GM12878 (cell line): ENCODE measurements at regions not wholly inside any gene's neighbourhood (a gene's known extent, or its start where the extent isn't known, plus 50 kb on each side); places are given as distances from the start of the nearest gene placed in this dataset.
"Not testable (repeated sequence)": the region's sequence is repeated elsewhere in the genome, so short reads cannot be mapped to it uniquely, and the experiment has no call there.

Experiments
- ATAC-seq: fragments of 200-7000 bp; cut with Tn5 transposase; 3 replicates; pipeline ENCODE4 v1.9.1; 2020; ENCODE audit warnings: mild to moderate bottlenecking, moderate library complexity
- BruUV-seq: library from RNA; stranded (reverse); fragments of 400-500 nt; replicated peaks from 2 replicates; lab custom pipeline; 2021; lab: Mats Ljungman, UMichigan
- CTCF ChIA-PET: fragments of 300-600 bp; sonication (Branson Sonifier 250); formaldehyde crosslinking; extraction: SDS; loops from one replicate; lab custom pipeline; 2021; ENCODE audit warnings: inconsistent platforms; lab: Yijun Ruan, JAX
- POLR2A ChIA-PET: fragments of 350-600 bp; formaldehyde crosslinking; extraction: SDS; loops from one replicate; lab custom pipeline; 2021; ENCODE audit warnings: inconsistent platforms; lab: Charles Lee
- RAD21 ChIA-PET: fragments of 300-600 bp; sonication (Branson Sonifier 250); formaldehyde crosslinking; loops from one replicate; lab custom pipeline; 2023; ENCODE audit warnings: antibody characterized with exemption; ENCODE audit not compliant: unreplicated experiment; lab: Charles Lee
- SMC1A ChIA-PET: fragments of 300-600 bp; sonication (Branson Sonifier 250); formaldehyde crosslinking; loops from one replicate; lab custom pipeline; 2023; ENCODE audit not compliant: unreplicated experiment, uncharacterized antibody; lab: Charles Lee
- DNase-seq: peaks from one replicate; pipeline ENCODE4 v3.0.0-alpha.2; 2011; ENCODE audit warnings: low read depth, low spot score
- FAIRE-seq: peaks from 3 replicates; lab custom pipeline; 2011; peaks lifted over from hg19 to GRCh38; lab: Jason Lieb, UNC
- H2AFZ ChIP-seq: 2 replicates; pipeline ENCODE4 v1.6.0; 2011; ENCODE audit warnings: low read depth, low read length, control low read depth; ENCODE audit not compliant: control insufficient read depth
- H3K27ac ChIP-seq: 2 replicates; pipeline ENCODE4 v1.5.1; 2011; ENCODE audit warnings: control low read depth; ENCODE audit not compliant: control insufficient read depth, insufficient read depth
- H3K27me3 ChIP-seq, 2 experiments: replicated peaks in 1 of 2; 2 replicates each; pipeline versions ENCODE4 v1.6.0 to v1.6.1; 2011; ENCODE audit warnings: low read length in 1 of 2; ENCODE audit not compliant: control insufficient read depth in 2 of 2, insufficient read depth in 2 of 2
- H3K36me3 ChIP-seq, 2 experiments: 2 replicates each; pipeline ENCODE4 v1.5.1; 2011; ENCODE audit warnings: low read length in 1 of 2; ENCODE audit not compliant: control insufficient read depth in 2 of 2, insufficient read depth in 2 of 2
- H3K4me1 ChIP-seq: 2 replicates; pipeline ENCODE4 v1.6.1; 2011; ENCODE audit warnings: mild to moderate bottlenecking, low read length, moderate library complexity, mixed read lengths; ENCODE audit not compliant: control insufficient read depth, insufficient read depth
- H3K4me2 ChIP-seq: 2 replicates; pipeline ENCODE4 v1.6.0; 2011; ENCODE audit warnings: control low read depth; ENCODE audit not compliant: control insufficient read depth, insufficient read depth
- H3K4me3 ChIP-seq: fragments of 200-600 bp; sonication (generic); 2 replicates; pipeline ENCODE4 v1.5.1; 2016
- H3K79me2 ChIP-seq: 2 replicates; pipeline ENCODE4 v1.6.0; 2011; ENCODE audit warnings: low read length; ENCODE audit not compliant: control insufficient read depth, insufficient read depth
- H3K9ac ChIP-seq: 2 replicates; pipeline ENCODE4 v1.8.0; 2011; ENCODE audit warnings: low read length, control low read depth, mixed read lengths; ENCODE audit not compliant: control insufficient read depth, insufficient read depth
- H3K9me3 ChIP-seq: replicated peaks from 3 replicates; pipeline ENCODE4 v1.5.1; 2011; ENCODE audit warnings: mild to moderate bottlenecking, low read length; ENCODE audit not compliant: control insufficient read depth, insufficient read depth
- H4K20me1 ChIP-seq: 2 replicates; pipeline ENCODE4 v1.6.0; 2011; ENCODE audit not compliant: control insufficient read depth, insufficient read depth
- ETV6 ChIP-seq, 2 experiments: fragments of 450-650 bp in 1 of 2; IDR thresholded peaks in 1 of 2; conservative IDR thresholded peaks in 1 of 2; 2 replicates each; pipeline ENCODE4 v1.6.1; 2014; ENCODE audit warnings: antibody characterized with exemption in 1 of 2, borderline replicate concordance in 1 of 2, low read depth in 1 of 2, mild to moderate bottlenecking in 1 of 2, moderate library complexity in 1 of 2
- MXI1 ChIP-seq: fragments of 150-350 bp; IDR thresholded peaks from 2 replicates; pipeline ENCODE4 v1.6.1; 2011; ENCODE audit warnings: low read depth, mild to moderate bottlenecking, inconsistent platforms, low read length, improper control_type of control experiment
- ZBTB4 ChIP-seq: fragments of 450-650 bp; formaldehyde crosslinking; IDR thresholded peaks from 2 replicates; pipeline ENCODE4 v1.4.0; 2022; ENCODE audit warnings: mild to moderate bottlenecking, moderate library complexity
- WGBS: methylation state at CpG from one replicate; pipeline ENCODE4 v1.1.6; 2016; ENCODE audit warnings: low lambda C conversion rate; ENCODE audit not compliant: insufficient replicate concordance, insufficient coverage; ENCODE audit errors: missing lambda C conversion rate; 5-methylcytosine and 5-hydroxymethylcytosine counted together
- in situ Hi-C: fragments of 300-500 bp; cut with MboI; formaldehyde crosslinking; loops from 9 replicates; pipeline ENCODE4 v1.14.3; 2018; ENCODE audit warnings: mixed read lengths
- intact Hi-C: fragments of 100-400 bp; cut with micrococcal nuclease; formaldehyde crosslinking; loops from one replicate; pipeline ENCODE4 v1.14.2; 2022; ENCODE audit not compliant: unreplicated experiment

- H3K4me1 ChIP-seq, H2AFZ ChIP-seq, H3K4me3 ChIP-seq, H3K79me2 ChIP-seq, H3K9me3 ChIP-seq, DNase-seq, H4K20me1 ChIP-seq, intact Hi-C loops, H3K9ac ChIP-seq, H3K36me3 ChIP-seq, H3K27ac ChIP-seq, POLR2A ChIA-PET, H3K27me3 ChIP-seq, H3K4me2 ChIP-seq, FAIRE-seq, in situ Hi-C loops, ATAC-seq, BruUV-seq, CTCF ChIA-PET: not testable (repeated sequence)
- WGBS: 68% methylated on average over 2 of the region's 5 CpGs
- SMC1A ChIA-PET: interaction anchor here (1.0 kb wide), 1 partner anchor 9 kb away, joined by 3 read pairs; no protein-coding TSS in a partner anchor
- RAD21 ChIA-PET: interaction anchor here (0.5 kb wide), 1 partner anchor 61 kb away, joined by 3 read pairs; no protein-coding TSS in a partner anchor
Measured at GRCh38 chr3:106075731-106076130, 206.9 kb upstream of the CBLB start.

GRCh38 chr3:106078635-106079034, 209.8 kb upstream of the CBLB start:
- no peaks in the 10 kb centered on the region for H3K27me3 ChIP-seq
- H2AFZ ChIP-seq: no peak overlapping the region
- peaks cover 2% of the 10 kb centered on the region; the same call in 1 of the 2 replicates for H3K4me1 ChIP-seq
- no TSS peak for BruUV-seq
- ChIA-PET CTCF (no interaction called here), SMC1A (interaction anchor here (1.2 to 1.7 kb wide), 2 partner anchors 14 to 50 kb away, joined by 3 to 6 read pairs; no protein-coding TSS in a partner anchor), RAD21 (no interaction called here), POLR2A (no interaction called here)
- no peaks in the 10 kb centered on the region for H4K20me1 ChIP-seq
- ATAC-seq (no peak), DNase-seq (no peak), FAIRE-seq (no peak)
- intact Hi-C loops: no loop called here
- no peak overlapping the region for H3K4me2 ChIP-seq
- no peaks in the 10 kb centered on the region for H3K79me2 ChIP-seq
- in situ Hi-C loops: no loop called here
- no peaks in the 10 kb centered on the region for H3K9me3 ChIP-seq
- TF ChIP-seq MXI1 (no peak), ETV6 (conservative IDR thresholded peaks at IDR 0.05 in 1 of 2, IDR thresholded peaks at IDR 0.05 in 1 of 2; ENCODE audit: borderline replicate concordance in 1 of 2, low read depth in 1 of 2) (peak in 1 of 2 experiments; percentile 59; a peak in 1 of 4 replicates), ZBTB4 (CRISPR knock-in tag) (no peak)
- H3K36me3 ChIP-seq: no peaks in the 10 kb centered on the region
- H3K4me3 ChIP-seq: no peak overlapping the region
- no peak overlapping the region for H3K27ac ChIP-seq
- no peak overlapping the region for H3K9ac ChIP-seq
